HG02852 (cell line): ENCODE measurements at regions not wholly inside any gene's neighbourhood (a gene's known extent, or its start where the extent isn't known, plus 50 kb on each side); places are given as distances from the start of the nearest gene placed in this dataset.

ENCODE experiments used
- ATAC-seq: cut with Tn5 transposase; IDR thresholded peaks from one replicate; pipeline ENCODE4 v1.9.1; 2021; ENCODE audit warnings: mild to moderate bottlenecking, moderate library complexity; ENCODE audit not compliant: unreplicated experiment

DNA sequence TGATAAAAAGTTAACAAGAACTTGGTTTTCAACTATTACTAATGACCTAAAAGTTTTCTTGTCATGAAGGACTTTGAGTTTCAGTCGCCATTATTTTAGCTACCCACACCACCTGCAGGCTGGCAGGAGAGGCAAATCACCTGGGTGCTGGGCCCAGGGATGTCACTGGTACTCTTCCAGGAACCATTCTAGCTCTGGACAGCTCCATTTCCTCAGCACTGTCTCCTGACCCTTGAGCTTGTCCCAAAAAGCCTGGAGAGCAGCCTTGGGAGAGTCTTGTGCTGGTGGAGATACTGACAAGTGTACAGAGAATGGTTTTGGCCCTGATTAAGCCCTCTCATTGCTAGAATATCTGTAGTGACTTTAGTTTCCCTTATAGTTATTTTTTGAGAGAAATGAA, 1924.1 kb upstream of the WWC1 start:
- no peak for ATAC-seq

DNA sequence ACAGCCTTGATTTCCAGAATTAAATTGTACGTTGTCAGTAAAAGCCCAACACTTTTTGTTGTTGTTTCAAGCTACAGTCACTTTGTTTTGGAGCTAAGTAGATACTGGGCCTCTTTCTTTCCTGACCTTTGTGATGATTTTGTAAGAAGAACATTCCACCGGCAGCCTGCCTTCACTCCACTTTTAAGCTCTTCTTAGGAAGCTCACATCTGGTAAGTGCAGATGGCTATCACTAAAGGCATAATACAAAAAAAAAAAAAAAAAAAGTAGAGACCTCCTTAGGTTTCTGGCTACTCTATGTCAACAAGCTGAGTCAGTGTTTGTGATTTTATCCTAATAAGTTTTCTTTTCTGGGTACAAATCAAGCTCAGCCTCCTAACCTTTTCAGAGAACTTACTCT, 1922.1 kb upstream of the WWC1 start:
- ATAC-seq, result no peak

DNA sequence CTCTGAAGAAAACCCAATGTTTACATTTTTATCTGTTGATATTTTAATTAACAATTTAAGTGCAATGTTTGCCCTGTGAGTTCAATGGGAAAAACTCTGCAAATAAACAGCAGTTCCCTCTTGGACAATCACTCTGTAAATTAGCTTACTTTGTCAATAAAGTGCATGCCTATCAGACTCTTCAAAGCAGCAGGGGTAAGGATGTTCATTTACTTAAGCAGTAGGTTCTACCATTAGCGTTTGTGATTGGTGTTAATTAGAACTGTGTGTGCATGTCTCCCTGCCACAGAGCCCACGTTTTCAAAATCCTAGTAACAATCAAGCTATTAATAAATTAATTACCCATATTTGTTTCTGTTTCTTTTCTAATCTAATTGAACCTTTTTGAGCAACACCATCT, 1921.6 kb upstream of the WWC1 start:
- ATAC-seq, result no peak

DNA sequence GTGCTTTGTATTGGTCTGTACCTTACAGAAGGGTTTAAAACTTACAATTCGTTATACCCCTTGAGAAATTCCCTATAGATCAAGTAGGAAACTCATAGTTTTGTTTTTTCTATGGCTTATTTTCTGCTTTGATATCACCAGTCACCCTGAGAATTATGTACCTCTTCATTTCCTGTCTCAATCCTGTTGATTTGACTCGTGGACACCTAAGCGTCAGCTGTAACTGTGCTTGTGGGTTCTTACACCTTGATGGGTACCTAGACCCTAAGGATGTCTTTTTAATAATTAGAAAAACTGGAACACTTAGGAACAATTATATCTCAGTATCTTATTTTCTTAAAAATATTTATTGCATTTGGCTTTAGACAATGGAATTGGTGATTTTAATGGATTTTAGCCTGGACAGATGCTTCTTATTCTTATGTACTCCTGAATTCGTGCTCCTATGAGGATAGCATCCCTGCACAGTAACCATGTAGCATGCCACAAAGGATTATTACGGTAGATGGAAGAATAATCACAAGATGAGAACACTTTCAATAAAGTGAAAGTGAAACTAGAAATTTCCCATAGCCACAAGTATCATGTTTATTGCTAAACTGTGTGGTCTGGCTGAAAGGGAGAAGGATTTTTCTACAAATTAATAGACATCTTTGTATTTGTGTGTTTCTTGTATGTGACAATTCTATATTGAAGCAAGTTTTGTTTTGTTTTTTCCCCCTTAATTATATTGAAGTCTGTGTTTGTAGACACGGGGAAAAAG, 1920.3 kb upstream of the WWC1 start:
- no peak for ATAC-seq

DNA sequence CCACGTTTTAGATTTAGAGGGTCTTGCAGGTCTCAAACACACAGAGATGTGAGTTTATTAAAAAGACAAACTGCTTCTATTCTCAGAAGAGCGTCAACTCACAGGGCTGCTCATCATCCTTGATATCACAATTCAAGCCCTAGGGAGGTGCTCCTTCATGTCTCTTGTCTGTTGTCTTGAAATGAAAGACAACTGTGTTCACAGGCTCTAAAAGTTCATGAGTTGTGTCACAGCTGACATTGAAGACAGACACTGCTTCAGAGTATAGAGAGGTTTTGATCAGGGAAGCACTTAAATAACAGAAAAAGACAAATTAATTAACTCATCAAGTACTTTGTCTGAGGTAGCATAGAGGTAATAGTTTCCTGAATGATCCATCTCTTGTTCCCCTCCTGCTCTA, 1917.6 kb upstream of the WWC1 start:
- ATAC-seq, result no peak

DNA sequence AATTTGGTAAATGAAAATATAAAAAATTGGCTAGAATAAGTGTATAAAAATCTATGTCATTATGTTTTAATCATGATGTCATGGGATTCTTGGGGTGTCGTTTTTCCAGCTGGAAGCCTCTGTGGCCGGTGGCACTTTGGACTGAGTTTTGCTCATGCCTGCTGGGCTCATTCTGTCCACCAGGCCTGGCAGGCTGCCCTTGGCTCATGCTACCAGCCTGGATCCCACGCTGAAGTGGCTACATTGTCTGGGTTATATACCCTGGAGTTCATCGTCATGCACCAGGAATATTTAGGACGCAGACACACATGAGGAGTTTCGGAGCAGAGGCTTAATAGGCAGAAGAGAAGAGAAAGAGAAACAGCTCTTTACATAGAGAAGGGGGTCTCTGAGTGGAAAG, 1913.7 kb upstream of the WWC1 start:
- ATAC-seq, result no peak

DNA sequence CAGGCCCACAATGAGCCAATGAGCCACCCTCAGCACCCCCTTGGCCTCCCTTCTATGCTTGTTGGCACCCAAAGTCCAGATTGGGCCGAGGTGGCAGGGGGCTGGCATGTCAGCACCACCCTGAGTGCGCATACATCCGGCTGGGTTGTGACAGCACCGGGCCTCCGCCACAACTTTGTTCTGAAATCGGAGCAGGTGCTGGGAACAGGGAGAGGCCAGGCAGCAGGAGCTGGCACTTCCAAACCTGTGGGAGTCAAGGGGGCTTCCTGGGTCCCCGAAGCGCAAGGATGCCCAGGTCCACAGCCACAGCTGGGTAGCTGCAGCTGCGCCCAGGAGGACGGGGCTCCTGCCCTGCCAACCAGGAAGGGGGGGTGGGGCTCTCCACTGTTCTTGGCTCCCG, 1911.9 kb upstream of the WWC1 start:
- no peak for ATAC-seq

DNA sequence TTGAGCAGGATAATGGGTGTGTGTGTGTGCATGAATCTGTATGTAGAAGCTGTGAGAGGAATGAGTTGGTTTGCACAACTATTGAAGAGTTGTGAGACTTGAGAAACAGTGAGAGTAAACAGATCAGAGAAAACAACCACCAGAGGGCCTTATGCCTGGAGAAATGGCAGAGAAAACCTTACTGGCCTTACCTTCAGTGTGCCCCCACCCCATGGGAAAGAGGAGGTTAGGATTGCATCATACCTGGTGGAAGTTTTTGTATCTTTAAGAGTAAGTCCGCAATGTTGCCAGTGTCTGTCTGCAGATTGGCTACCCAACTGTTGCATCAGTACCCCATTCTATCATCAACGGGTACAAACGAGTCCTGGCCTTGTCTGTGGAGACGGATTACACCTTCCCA, 1909.4 kb upstream of the WWC1 start:
- no peak for ATAC-seq

DNA sequence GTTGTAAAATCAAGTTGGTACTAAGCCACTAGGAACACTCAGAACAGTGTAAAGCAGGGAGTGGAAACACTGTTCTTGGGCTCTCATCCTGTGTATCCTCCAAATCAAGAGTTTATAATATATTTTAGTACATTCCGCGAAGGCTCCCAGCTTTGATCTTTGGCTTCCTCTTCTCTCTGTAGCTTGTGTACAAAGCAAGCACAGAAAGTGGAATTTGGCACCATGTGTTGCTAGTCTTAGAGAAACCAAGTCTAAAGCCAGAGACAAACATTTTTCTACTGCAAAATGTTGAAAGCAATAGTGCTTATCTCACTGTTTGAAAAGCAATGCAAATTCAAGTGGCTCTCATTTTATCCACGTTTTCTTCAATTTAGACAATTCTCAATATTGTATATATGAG, 1893.3 kb upstream of the WWC1 start:
- no peak for ATAC-seq

DNA sequence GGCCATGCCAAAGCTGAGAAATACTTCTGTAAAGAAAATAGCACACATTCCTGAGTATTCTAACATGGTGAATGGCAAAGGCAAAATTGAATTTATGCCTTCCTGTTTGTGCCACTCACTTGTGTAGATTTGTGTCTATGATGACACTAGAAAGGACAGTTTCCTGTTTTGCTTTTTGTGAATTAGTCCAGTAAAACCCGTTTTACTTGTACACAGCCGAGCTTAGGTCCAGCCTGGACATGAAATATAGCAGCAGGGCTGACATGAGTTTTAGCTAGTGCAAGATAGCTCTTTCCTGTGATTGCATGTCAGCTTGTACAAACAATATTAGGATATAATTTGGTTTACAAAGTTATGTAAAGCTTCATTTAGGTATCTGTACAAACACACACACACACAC, 1891.7 kb upstream of the WWC1 start:
- no peak for ATAC-seq

DNA sequence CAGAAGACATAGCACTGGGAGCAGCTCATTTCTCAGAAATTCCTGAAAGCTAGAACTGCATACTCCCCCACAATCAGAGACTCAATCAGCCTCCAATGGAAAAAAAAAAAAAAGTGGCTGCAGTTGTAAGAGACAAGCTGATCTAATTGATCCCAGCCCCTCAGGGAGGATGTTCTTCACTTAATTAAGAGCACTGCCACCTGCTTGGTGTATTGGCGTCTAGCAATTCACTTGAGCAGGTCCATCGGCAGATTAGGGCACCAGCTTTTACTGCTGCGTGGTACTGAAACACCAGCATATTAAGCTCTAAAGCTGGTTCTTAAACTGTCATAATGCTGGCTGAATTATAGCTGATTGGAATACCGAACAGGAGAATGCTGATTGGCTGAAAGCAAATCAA, 1890.1 kb upstream of the WWC1 start:
- no peak for ATAC-seq

DNA sequence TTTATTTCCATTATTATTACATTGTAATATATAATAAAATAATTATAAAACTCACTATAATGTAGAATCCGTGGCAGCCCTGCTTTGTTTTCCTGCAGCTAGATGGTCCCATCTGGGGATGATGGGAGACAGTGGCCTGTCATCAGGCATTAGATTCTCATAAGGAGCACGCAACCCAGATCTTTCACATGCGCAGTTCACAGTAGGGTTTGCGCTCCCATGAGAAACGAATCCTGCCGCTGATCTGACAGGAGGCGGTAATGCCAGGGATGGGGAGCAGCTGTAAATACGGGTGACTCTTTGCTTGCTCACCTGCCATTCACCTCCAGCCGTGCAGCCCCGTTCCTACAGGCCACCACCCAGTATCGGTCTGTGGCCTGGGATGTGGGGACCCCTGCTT, 1879.3 kb upstream of the WWC1 start:
- ATAC-seq, result no peak

DNA sequence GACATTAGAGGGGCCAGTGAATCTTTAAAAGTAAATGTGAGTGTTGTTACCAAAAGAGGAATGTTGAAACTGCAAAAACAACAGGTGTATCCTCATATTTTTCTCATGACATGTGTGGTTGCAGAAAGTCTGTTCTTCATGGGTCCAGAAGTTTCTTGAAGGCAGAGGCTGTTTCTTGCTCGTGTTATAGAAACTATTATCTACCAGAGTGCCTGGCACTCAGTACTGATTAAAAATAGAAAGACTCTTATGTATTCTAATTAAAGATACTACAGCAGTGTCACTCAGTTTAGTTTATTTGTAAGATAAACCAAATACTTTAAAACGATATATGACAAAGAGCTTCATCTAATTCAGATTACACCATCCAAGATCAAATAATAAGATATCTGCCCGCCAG, 1864.2 kb upstream of the WWC1 start:
- no peak for ATAC-seq

DNA sequence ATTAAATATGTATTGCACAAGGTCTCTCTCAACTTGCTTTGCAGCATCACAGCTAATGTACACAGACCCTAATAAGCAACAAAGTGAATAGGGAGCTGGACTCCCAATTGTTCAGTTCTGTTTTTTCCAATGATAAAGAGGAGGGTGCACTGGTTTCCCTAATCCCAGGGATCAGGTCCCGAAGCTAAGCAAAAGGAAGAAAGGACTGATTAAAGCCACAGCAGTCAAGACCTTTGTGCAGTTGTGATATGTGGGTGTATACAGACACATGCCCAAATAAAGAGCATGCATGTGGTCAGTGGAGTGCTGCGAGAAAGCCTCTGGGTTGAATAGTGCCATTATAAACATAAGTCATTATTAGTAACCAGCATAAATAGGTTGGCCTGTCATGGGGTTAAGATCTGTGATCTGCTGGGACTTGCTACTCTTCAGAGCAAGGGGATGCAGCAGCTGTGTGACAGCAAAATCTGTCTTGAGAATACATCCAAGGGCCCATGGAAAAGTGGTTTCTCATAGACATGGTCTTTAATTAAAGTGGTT, 1863.1 kb upstream of the WWC1 start:
- no peak for ATAC-seq

DNA sequence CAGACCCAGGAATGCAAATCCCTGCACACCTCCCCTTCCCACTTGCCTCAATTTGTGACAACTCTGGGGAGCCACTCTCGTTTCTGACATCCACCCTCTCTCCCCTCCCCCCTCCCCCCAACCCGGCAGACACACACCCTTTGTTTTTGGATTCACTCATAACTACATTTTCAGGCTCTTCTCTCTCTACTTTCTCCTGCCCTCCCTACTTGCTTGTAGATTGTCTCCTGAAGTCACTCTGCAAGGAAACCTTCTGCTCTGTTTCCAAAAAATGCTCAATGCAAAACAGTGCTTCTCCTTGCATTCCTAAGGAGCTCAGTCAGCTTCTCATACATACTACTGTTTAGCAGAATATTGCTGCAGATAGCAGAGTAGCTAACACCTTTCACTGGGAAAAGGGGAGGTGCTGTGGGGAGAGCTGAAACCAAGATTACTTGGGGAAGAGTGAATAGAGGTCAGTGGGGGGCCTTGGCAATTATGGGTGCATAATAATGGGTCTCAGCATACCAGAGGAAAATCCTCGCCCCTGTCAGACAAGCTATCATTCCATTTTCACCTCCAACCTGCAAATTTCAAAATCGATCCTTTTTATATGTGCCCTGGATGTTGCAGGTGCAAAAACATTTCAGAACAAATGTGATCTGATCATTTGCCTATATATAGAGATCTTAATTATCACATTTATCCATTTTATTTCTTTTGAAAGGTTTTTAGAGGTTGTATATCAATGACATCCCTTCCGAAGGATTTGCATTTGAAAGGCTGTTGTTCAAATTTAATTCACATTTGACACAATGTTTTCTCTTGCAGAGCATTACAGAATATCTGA, 1860.7 kb upstream of the WWC1 start:
- ATAC-seq, result no peak

DNA sequence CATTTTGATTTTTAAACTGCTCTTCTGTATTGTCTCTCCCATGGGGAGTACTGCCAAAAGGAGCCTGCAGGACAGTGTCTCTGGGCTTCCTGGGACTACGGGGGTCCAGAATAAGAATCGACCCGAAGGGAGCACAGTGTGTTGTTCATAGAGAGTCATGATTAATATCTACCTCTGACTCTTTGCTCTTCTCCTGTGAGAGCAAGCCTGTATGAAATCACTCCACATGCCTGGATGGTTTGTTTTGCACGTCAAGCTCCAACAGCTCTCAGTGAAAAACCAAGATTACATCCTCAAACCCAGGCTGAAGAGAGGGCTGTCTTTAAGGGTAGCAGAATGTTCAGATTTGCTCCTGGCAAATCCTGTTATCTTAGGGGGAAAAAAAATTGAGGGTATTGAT, 1860.0 kb upstream of the WWC1 start:
- no peak for ATAC-seq

DNA sequence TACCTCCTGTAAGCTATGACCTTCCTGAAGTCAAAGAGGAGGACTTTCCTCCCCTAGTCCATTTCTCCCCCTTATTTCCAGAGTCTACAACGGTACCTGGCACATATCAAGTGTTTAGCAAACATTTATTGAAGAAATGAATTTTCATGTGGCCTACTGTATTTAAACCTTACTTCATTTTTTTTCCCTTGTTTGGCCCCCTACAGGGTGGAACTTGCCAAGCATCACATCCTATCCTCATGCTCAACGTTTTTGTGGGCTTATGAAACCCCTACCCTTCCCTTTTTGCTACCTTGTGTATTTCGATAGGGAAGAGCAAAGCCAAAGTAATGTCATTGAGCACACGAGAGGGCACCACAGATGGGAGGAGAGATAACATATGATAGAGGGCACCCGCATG, 1857.8 kb upstream of the WWC1 start:
- no peak for ATAC-seq

DNA sequence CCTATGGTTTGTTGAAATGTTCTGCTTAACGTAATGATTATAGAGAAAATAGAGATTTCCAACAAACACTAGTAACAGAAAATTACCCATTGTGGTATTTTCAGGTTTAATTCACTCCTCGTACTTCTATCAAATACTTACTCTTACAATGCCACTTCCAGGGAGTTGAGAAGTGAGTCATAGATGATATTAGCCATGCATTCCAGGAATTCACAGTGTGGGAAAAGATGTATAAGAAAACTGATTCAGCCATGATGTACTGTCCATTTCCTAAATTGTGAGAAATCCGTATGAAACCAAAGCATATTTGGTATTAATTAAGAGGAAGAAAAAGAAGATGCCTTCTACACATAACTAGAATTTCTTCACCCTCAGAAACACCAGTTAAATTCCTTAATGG, 1854.6 kb upstream of the WWC1 start:
- no peak for ATAC-seq

DNA sequence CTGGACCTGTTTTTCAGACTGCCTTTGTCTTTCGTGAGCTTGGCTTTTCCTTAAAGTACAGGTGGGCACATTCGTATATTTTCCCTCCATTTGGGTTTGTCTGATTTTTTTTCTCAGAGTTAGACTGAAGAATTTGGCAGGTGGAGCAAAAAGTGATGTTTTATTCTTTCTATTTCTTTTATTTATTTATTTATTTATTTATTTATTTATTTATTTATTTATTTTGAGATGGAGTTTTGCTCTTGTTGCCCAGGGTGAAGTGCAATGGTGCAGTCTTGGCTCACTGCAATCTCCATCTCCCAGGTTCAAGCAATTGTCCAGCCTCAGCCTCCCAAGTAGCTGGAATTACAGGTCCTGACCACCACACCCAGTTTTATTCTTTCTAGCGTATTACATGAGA, 1805.1 kb upstream of the WWC1 start:
- ATAC-seq, result no peak

DNA sequence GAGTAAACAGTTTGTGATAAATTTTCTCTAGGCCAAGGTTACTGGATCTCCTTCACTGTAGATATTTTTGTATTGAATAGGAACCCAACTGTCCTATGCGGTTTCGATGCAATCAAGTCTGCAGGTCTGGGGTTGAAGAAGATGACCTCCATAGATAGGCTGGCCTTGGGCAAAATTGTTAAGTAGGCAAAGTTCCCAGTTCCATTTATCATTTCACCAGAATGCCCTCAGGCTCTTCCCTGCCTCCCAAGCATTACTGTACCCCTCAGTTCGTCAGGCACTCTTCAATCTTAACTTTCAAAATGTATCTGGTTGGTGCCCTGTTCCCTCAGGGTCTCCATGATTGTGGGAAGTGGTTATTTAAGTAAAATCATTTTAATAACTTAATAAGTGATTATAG, 1802.9 kb upstream of the WWC1 start:
- ATAC-seq, result no peak

DNA sequence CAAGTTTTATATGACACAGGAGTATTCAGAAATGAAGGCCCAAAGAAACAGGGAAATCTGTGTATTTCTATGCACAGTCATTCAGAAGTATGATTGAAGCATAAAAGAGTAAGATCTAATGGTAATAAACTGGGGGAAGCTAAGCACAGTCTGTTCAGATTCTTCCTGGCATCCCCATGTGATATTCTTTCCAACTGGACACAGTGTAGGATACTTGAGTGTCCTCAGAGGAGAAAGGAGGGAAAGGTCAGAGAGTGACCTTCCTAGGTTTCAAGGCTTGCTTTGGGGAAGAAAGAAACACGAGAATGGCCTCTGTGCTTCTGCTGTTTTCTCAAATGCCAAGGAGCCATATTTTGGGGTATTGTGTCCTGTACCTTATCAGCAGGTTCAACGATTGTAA, 1798.4 kb upstream of the WWC1 start:
- ATAC-seq, result no peak

DNA sequence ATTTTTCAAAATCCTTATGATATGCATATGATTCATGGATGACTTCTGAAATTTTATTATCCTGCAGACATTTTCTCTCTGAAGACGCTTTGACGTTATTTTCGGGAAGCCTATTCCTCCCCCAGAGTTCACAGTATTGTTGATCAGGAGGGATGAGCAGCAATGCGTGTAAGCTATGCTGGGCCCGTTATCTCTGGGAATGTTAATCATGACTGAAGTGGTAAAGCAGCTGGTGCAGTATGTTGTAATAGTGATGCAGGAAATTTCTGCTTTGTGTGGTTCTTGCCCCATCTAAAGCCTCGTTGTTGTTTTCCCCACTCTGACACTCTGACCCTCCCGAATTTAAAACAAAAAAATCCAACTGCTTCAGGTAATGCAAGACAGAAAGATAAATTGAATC, 1797.8 kb upstream of the WWC1 start:
- ATAC-seq, result no peak
